ENCODE measurements at regions not wholly inside any gene's neighbourhood (a gene's known extent, or its start where the extent isn't known, plus 50 kb on each side); places are given as distances from the start of the nearest gene placed in this dataset.

GRCh38 chr6:21332660-21333059 is 260.9 kb upstream of the SOX4 start:
- CTCF ChIA-PET: no interaction called here
- POLR2A ChIA-PET: no interaction called here
- no peaks in the 10 kb centered on the region for H3K4me1 Mint-ChIP-seq (ENCODE audit: low read depth)
- no peaks in the 10 kb centered on the region for H3K27me3 Mint-ChIP-seq
- intact Hi-C loops (cut with micrococcal nuclease): no loop called here
- H3K36me3 Mint-ChIP-seq (ENCODE audit: low read depth): no peaks in the 10 kb centered on the region
- no peak for TF ChIP-seq CTCF (IDR thresholded peaks at IDR 0.05)
- no peak overlapping the region for H3K27ac Mint-ChIP-seq
- no peak for DNase-seq
- ATAC-seq: no peak
- H3K4me3 Mint-ChIP-seq: no peak overlapping the region
- H3K9me3 Mint-ChIP-seq: no peaks in the 10 kb centered on the region

GRCh38 chr6:21333715-21334114 is 259.8 kb upstream of the SOX4 start:
- TF ChIP-seq CTCF (IDR thresholded peaks at IDR 0.05): no peak
- no peaks in the 10 kb centered on the region for H3K27me3 Mint-ChIP-seq
- intact Hi-C loops (cut with micrococcal nuclease): no loop called here
- H3K36me3 Mint-ChIP-seq (ENCODE audit: low read depth): no peaks in the 10 kb centered on the region
- no peaks in the 10 kb centered on the region for H3K4me1 Mint-ChIP-seq (ENCODE audit: low read depth)
- DNase-seq (no peak), ATAC-seq (no peak)
- H3K27ac Mint-ChIP-seq: no peak overlapping the region
- CTCF ChIA-PET: no interaction called here
- H3K4me3 Mint-ChIP-seq: no peak overlapping the region
- H3K9me3 Mint-ChIP-seq: no peaks in the 10 kb centered on the region
- POLR2A ChIA-PET: no interaction called here

GRCh38 chr6:21334651-21335050 is 258.9 kb upstream of the SOX4 start:
- Mint-ChIP-seq H3K4me3 (no peak overlapping the region), H3K4me1 (ENCODE audit: low read depth) (no peaks in the 10 kb centered on the region), H3K9me3 (no peaks in the 10 kb centered on the region), H3K27me3 (no peaks in the 10 kb centered on the region), H3K36me3 (ENCODE audit: low read depth) (no peaks in the 10 kb centered on the region), H3K27ac (no peak overlapping the region)
- ChIA-PET POLR2A (no interaction called here), CTCF (no interaction called here)
- no peak for DNase-seq
- no peak for ATAC-seq
- no peak for TF ChIP-seq CTCF (IDR thresholded peaks at IDR 0.05)
- intact Hi-C loops (cut with micrococcal nuclease): no loop called here

- ChIA-PET POLR2A (no interaction called here), CTCF (no interaction called here)
- Mint-ChIP-seq H3K36me3 (ENCODE audit: low read depth) (no peaks in the 10 kb centered on the region), H3K4me3 (no peak overlapping the region), H3K27ac (no peak overlapping the region), H3K27me3 (no peaks in the 10 kb centered on the region), H3K4me1 (ENCODE audit: low read depth) (no peaks in the 10 kb centered on the region), H3K9me3 (no peaks in the 10 kb centered on the region)
- intact Hi-C loops (cut with micrococcal nuclease): no loop called here
- DNase-seq (no peak), ATAC-seq (no peak)
- TF ChIP-seq CTCF (IDR thresholded peaks at IDR 0.05): no peak
Observed at GRCh38 chr6:21335591-21335990, 258.0 kb upstream of the SOX4 start.

- Mint-ChIP-seq H3K9me3 (no peaks in the 10 kb centered on the region), H3K27ac (no peak overlapping the region), H3K4me3 (no peak overlapping the region), H3K27me3 (no peaks in the 10 kb centered on the region), H3K36me3 (ENCODE audit: low read depth) (no peaks in the 10 kb centered on the region), H3K4me1 (ENCODE audit: low read depth) (no peaks in the 10 kb centered on the region)
- no peak for ATAC-seq
- intact Hi-C loops (cut with micrococcal nuclease): no loop called here
- TF ChIP-seq CTCF (IDR thresholded peaks at IDR 0.05): no peak
- ChIA-PET CTCF (no interaction called here), POLR2A (no interaction called here)
- no peak for DNase-seq
Observed at GRCh38 chr6:21337263-21337662, 256.3 kb upstream of the SOX4 start.
